B cell (primary cell): ENCODE measurements at regions not wholly inside any gene's neighbourhood (a gene's known extent, or its start where the extent isn't known, plus 50 kb on each side); places are given as distances from the start of the nearest gene placed in this dataset.

ENCODE experiments used
- EZH2 ChIP-seq: IDR thresholded peaks from 2 replicates; pipeline ENCODE4 v1.6.1; 2012; ENCODE audit warnings: borderline replicate concordance, low read depth, mild to moderate bottlenecking, moderate library complexity, low read length; ENCODE audit not compliant: insufficient read depth, poor library complexity, severe bottlenecking
- TF ChIP-seq, protein P1 (sequence below): fragments of 200-600 bp; IDR thresholded peaks from one replicate; pipeline ENCODE4 v1.8.0; 2022; ENCODE audit warnings: antibody characterized with exemption, mild to moderate bottlenecking

- TF ChIP-seq, protein P1, sequence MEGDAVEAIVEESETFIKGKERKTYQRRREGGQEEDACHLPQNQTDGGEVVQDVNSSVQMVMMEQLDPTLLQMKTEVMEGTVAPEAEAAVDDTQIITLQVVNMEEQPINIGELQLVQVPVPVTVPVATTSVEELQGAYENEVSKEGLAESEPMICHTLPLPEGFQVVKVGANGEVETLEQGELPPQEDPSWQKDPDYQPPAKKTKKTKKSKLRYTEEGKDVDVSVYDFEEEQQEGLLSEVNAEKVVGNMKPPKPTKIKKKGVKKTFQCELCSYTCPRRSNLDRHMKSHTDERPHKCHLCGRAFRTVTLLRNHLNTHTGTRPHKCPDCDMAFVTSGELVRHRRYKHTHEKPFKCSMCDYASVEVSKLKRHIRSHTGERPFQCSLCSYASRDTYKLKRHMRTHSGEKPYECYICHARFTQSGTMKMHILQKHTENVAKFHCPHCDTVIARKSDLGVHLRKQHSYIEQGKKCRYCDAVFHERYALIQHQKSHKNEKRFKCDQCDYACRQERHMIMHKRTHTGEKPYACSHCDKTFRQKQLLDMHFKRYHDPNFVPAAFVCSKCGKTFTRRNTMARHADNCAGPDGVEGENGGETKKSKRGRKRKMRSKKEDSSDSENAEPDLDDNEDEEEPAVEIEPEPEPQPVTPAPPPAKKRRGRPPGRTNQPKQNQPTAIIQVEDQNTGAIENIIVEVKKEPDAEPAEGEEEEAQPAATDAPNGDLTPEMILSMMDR = no peak
- TF ChIP-seq EZH2 = no peak
Measured at GRCh38 chr18:70627182-70627802, 338.4 kb downstream of the SOCS6 start.
